Renal cortex interstitium (tissue), 11 donors: ENCODE measurements at regions not wholly inside any gene's neighbourhood (a gene's known extent, or its start where the extent isn't known, plus 50 kb on each side); places are given as distances from the start of the nearest gene placed in this dataset.
A peak's percentile ranks its signal among the peaks of the same experiment; 100 is the strongest.

Experiments
- DNase-seq, 11 donors: peaks; one replicate each; pipeline ENCODE4 v3.0.0-alpha.2; 2013; ENCODE audit warnings: low read depth in 9 of 11, low spot score in 4 of 11; ENCODE audit errors: extremely low read depth in 1 of 11

- DNase-seq: no peak
Measured at GRCh38 chr7:97454636-97455035, 277.2 kb upstream of the TAC1 start.

GRCh38 chr7:97457054-97457453, 274.8 kb upstream of the TAC1 start:
- DNase-seq: peak in 5 of 11 donors; percentile 17 to 61 (median 45)

- no peak for DNase-seq
Measured at GRCh38 chr7:97460433-97460832, 271.5 kb upstream of the TAC1 start.

GRCh38 chr7:97461596-97461995, 270.3 kb upstream of the TAC1 start:
- no peak for DNase-seq

GRCh38 chr7:97466071-97466470, 265.8 kb upstream of the TAC1 start:
- no peak for DNase-seq

GRCh38 chr7:97466999-97467740, 264.7 kb upstream of the TAC1 start:
- peak in 4 of 11 donors; percentile 20 to 32 (median 22) for DNase-seq

- DNase-seq: no peak
Measured at GRCh38 chr7:97468493-97468892, 263.4 kb upstream of the TAC1 start.

- no peak for DNase-seq
Measured at GRCh38 chr7:97470726-97471125, 261.2 kb upstream of the TAC1 start.

GRCh38 chr7:97471491-97471890, 260.4 kb upstream of the TAC1 start:
- no peak for DNase-seq

- DNase-seq: no peak
Measured at GRCh38 chr7:97479740-97480290, 252.1 kb upstream of the TAC1 start.

- DNase-seq: no peak
Measured at GRCh38 chr7:97480772-97481390, 251.0 kb upstream of the TAC1 start.

- DNase-seq: no peak
Measured at GRCh38 chr7:97495487-97495886, 236.4 kb upstream of the TAC1 start.

GRCh38 chr7:97499204-97499603, 232.7 kb upstream of the TAC1 start:
- DNase-seq: peak in 4 of 11 donors; percentile 7 to 12 (median 8)

GRCh38 chr7:97503367-97504094, 228.4 kb upstream of the TAC1 start:
- DNase-seq: no peak

- DNase-seq: no peak
Measured at GRCh38 chr7:97506728-97507127, 225.2 kb upstream of the TAC1 start.

GRCh38 chr7:97512441-97513207, 219.3 kb upstream of the TAC1 start:
- no peak for DNase-seq

- no peak for DNase-seq
Measured at GRCh38 chr7:97513326-97513725, 218.6 kb upstream of the TAC1 start.

GRCh38 chr7:97541188-97541587, 190.7 kb upstream of the TAC1 start:
- DNase-seq: no peak

- peak in 3 of 11 donors; percentile 1 to 3 (median 3) for DNase-seq
Measured at GRCh38 chr7:97555857-97556421, 175.9 kb upstream of the TAC1 start.
